GM13977 (cell line): ENCODE measurements at regions not wholly inside any gene's neighbourhood (a gene's known extent, or its start where the extent isn't known, plus 50 kb on each side); places are given as distances from the start of the nearest gene placed in this dataset.

ENCODE experiments used
- DNase-seq: peaks from one replicate; pipeline ENCODE4 v3.0.0; 2012; ENCODE audit warnings: low spot score
- in situ Hi-C: fragments of 300-500 bp; cut with MboI; formaldehyde crosslinking; loops from one replicate; pipeline ENCODE4 v1.12.0; 2022; ENCODE audit warnings: low sequenced_read_pairs, low pct_unique_long_range_greater_than_20kb, mixed read lengths, inconsistent platforms; ENCODE audit not compliant: unreplicated experiment
- TF ChIP-seq, protein P1 (sequence below): IDR thresholded peaks from 2 replicates; pipeline ENCODE4 v1.5.1; 2012; ENCODE audit warnings: mild to moderate bottlenecking, control low read depth; ENCODE audit not compliant: insufficient read depth; ENCODE audit errors: extremely low read depth, missing control alignments

DNA sequence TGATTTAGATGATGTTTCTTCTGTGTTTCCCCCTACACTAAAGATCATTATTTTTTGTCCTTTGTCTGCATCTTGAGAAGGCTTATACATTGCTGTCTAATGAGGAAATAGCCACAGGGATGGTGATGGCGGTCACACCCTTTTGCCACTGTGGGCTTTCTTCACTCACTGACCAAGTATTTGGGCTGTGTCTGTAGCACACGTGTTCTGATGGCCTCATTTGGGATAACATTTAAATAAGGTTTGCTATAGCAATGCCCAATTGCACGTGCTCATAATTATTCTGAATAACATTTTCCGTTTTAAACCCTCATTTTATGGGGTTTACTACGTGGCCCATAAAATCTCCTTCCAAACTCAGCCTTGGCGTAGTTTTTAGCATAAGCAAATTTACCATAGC lies 230.3 kb upstream of the PRICKLE1 start:
- no peak for DNase-seq
- TF ChIP-seq, protein P1, sequence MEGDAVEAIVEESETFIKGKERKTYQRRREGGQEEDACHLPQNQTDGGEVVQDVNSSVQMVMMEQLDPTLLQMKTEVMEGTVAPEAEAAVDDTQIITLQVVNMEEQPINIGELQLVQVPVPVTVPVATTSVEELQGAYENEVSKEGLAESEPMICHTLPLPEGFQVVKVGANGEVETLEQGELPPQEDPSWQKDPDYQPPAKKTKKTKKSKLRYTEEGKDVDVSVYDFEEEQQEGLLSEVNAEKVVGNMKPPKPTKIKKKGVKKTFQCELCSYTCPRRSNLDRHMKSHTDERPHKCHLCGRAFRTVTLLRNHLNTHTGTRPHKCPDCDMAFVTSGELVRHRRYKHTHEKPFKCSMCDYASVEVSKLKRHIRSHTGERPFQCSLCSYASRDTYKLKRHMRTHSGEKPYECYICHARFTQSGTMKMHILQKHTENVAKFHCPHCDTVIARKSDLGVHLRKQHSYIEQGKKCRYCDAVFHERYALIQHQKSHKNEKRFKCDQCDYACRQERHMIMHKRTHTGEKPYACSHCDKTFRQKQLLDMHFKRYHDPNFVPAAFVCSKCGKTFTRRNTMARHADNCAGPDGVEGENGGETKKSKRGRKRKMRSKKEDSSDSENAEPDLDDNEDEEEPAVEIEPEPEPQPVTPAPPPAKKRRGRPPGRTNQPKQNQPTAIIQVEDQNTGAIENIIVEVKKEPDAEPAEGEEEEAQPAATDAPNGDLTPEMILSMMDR, result no peak
- in situ Hi-C loops, result no loop called here

DNA sequence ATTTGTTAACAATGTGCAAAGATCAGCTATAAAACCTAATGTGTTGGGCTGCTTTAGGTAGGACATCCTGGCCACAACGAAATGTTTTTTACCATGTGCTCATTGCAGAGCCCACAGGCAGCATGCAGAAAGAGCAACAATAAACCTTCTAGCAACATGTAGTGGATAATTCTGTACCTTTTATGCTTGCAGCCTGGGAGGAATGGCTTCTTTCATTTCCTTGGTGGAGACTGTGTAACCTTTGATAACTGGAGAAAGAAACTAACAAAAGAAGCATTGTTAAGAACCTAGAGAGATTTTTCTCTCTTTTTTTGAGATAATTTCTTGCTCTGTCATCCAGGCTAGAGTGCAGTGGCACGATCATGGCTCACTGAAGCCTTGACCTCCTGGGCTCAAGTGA lies 225.5 kb upstream of the PRICKLE1 start:
- in situ Hi-C loops, result no loop called here
- DNase-seq, result no peak
- TF ChIP-seq, protein P1, result no peak

DNA sequence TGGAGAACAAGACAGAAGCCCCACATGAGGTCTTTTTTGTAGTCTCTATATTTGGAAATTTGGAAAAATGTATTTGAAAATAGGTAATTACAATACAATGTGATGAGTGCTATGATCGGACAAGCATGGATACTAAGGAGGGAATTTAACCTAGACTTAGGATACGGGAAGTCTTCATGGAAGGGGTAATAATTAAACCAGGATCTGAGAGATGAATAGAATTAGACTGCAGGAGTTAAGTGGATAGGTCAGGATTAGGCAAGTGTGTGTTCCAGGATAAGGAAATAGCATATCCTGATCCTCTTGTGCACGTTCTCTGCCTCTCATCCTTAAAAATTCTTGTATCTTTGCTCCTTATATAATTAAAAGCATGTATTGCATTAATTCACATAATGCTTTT lies 223.3 kb upstream of the PRICKLE1 start:
- TF ChIP-seq, protein P1, result no peak
- in situ Hi-C loops, result no loop called here

DNA sequence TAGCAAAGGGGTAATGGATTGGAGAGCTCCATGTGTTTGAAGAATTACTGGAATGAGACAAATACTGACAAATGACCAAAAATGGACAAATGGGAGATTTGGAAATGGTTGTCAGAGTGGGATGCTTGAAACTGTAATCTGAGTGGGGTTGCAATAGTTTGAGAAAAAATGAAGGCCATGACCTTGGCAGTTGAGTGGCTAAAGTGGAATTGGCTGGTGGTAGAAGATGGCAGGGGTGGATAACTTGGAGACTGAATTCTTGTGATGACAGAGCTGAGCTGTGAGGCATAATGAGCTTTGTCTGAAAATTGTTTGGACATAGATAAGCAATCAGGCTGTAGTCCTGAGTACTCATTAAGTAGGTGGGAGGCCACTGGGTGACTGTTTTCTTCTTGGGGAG lies 222.5 kb upstream of the PRICKLE1 start:
- TF ChIP-seq, protein P1, result no peak
- DNase-seq, result no peak
- in situ Hi-C loops, result no loop called here

More for the DNA sequence above, 223.3 kb upstream of the PRICKLE1 start:
- no peak for DNase-seq

DNA sequence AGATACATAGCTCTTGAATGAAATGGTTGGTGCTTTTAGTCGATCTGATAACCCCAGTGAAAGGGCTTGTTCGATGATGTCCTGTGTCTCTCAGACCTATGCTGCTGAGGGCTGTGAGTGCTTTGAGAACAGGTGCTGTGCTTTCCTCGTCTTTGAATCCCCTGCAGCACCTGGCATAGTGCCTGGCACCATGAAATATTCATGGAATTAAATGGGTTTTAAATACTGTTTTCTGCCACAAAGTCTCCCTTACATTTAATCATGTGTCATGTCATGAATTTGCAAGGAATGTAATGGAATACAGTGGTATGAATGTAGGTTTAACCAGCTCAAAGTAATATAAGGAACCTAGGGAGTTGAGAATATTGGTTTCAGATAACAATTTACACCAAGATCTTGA lies 220.5 kb upstream of the PRICKLE1 start:
- in situ Hi-C loops, result no loop called here
- DNase-seq, result no peak
- TF ChIP-seq, protein P1, result no peak

DNA sequence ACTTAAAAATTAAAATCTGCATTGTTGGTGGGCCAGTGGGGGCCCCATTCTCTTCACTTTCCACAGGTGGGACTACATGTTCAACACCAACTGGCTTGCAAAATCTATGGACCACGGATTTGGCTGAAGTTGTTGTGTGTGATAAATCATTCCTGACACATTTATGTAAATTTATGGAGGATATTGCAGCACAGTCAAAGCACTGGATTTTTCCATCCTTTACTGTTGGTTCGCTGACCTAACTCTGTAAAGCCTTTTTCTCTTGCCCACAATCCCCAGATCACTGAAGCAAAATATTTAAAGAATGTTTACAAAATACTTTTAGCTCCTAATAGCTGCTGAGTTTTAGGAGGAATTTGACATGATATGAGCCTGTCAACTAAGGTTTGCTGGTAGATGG lies 219.7 kb upstream of the PRICKLE1 start:
- TF ChIP-seq, protein P1, result no peak
- in situ Hi-C loops, result no loop called here
- no peak for DNase-seq

DNA sequence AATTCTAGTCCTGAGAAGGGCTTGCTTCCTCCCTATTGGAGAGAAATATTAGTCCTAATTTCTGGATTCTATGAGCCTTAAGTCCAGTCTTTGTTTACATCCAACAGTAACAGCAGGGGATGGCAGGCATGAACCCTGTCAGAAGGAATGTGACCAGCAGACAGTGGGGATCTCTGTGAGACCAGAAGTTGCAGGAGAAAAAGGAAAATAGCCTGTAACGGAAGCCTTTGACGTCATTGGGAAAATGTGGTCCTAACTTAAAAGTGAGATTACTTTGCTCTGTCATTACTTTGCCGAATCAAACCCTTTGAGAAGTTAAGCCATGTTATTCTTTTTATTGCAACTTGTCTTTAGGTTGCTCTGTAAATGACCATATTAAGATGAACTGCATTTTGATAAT lies 218.2 kb upstream of the PRICKLE1 start:
- in situ Hi-C loops, result no loop called here
- TF ChIP-seq, protein P1, result no peak
- no peak for DNase-seq
